GM13977 (cell line): ENCODE measurements at regions not wholly inside any gene's neighbourhood (a gene's known extent, or its start where the extent isn't known, plus 50 kb on each side); places are given as distances from the start of the nearest gene placed in this dataset.

Source experiments
- DNase-seq: peaks from one replicate; pipeline ENCODE4 v3.0.0; 2012; ENCODE audit warnings: low spot score
- CTCF ChIP-seq: IDR thresholded peaks from 2 replicates; pipeline ENCODE4 v1.5.1; 2012; ENCODE audit warnings: mild to moderate bottlenecking, control low read depth; ENCODE audit not compliant: insufficient read depth; ENCODE audit errors: extremely low read depth, missing control alignments
- in situ Hi-C: fragments of 300-500 bp; cut with MboI; formaldehyde crosslinking; loops from one replicate; pipeline ENCODE4 v1.12.0; 2022; ENCODE audit warnings: low sequenced_read_pairs, low pct_unique_long_range_greater_than_20kb, mixed read lengths, inconsistent platforms; ENCODE audit not compliant: unreplicated experiment

- no peak for TF ChIP-seq CTCF
- DNase-seq, result no peak
- in situ Hi-C loops, result loop anchor here (25.0 kb wide), 1 partner anchor 174 kb away; no protein-coding TSS in a partner anchor
Measured at GRCh38 chr2:12035956-12036639, 289.7 kb downstream of the LPIN1 start.

GRCh38 chr2:12036640-12036983, 290.2 kb downstream of the LPIN1 start:
- DNase-seq, result no peak
- TF ChIP-seq CTCF, result no peak
- in situ Hi-C loops, result loop anchor here (25.0 kb wide), 1 partner anchor 174 kb away; no protein-coding TSS in a partner anchor

- DNase-seq, result no peak
- TF ChIP-seq CTCF, result no peak
- in situ Hi-C loops, result loop anchor here (25.0 kb wide), 1 partner anchor 175 kb away; no protein-coding TSS in a partner anchor
Measured at GRCh38 chr2:12037301-12037700, 290.9 kb downstream of the LPIN1 start.

GRCh38 chr2:12041236-12041635, 294.8 kb downstream of the LPIN1 start:
- no peak for TF ChIP-seq CTCF
- no peak for DNase-seq
- in situ Hi-C loops, result loop anchor here (25.0 kb wide), 1 partner anchor 179 kb away; no protein-coding TSS in a partner anchor

DNA sequence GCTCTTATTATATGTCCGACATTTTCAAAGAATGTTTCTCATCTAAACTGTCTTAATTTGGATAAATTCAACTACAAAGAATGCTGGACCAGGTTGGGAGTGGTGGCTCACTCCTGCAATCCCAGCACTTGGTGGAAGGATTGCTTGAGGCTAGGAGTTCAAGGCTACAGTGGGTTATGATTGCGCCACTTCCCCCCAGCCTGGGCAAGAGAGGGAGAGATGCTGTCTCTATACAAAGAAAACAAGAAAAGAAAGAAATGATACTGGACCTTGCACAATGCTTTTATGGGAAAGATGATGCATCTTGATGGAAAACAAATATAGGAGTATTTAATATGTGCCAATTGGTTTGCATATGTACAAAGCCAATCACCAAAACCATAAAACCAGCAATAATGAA, 296.7 kb downstream of the LPIN1 start:
- in situ Hi-C loops, result loop anchor here (25.0 kb wide), 1 partner anchor 181 kb away; no protein-coding TSS in a partner anchor
- DNase-seq, result no peak
- TF ChIP-seq CTCF, result no peak

DNA sequence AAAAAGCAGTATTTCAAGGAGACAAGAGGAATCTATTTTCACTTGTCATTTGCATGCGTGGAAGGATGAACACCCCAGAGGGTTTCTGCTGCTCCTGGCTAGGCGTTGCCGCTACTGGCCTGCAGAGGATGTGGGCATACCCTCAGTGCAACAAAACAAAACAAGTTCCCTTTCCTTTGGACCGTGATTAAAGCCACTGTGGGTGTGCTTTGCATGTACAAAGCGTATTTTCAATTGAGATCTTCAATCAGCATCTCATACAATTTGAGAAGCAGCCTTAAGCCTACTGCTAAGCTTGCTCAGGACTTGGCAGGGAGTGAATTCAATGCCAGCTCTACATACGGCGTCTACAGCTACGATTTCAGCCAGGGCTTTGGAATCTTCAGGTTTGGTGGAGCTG, 298.4 kb downstream of the LPIN1 start:
- in situ Hi-C loops, result loop anchor here (25.0 kb wide), 1 partner anchor 183 kb away; no protein-coding TSS in a partner anchor
- no peak for DNase-seq
- no peak for TF ChIP-seq CTCF
